T1000 (cell line): ENCODE measurements at regions not wholly inside any gene's neighbourhood (a gene's known extent, or its start where the extent isn't known, plus 50 kb on each side); places are given as distances from the start of the nearest gene placed in this dataset.

ENCODE experiments used
- DNase-seq: peaks from one replicate; lab custom pipeline; 2025; ENCODE audit warnings: mixed read lengths; lab: John Stamatoyannopoulos, UW

DNA sequence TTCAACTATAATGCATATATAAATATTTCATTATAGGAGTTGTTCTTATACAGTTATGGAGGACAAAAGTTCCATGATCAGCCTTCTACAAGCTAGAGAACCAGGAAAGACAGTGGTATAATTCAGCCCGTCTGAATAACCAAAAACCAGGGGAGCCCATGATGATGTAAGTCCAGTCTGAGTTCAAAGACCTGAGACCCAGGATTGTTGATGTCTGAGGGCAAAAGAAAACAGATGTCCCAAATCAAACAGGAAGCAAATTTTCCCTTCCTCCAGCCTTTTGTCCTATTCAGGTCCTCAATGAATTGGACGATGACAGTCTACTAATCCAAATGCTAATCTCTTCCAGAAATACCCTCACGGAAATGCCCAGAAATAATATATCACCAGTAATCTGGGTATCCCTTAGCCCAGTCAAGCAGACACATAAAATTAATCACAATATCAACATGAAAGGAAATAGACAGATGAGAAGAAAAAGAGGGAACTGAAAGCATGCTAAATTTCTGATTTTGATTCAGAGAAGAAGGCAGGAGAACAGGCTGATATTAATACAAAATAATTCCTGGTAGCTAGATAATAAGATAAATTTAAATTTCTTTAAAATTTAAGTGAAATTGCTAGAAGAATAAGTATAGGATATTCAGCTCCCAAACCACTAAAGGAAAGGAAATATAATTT, 255.6 kb upstream of the CTAGE1 start:
- no peak for DNase-seq

DNA sequence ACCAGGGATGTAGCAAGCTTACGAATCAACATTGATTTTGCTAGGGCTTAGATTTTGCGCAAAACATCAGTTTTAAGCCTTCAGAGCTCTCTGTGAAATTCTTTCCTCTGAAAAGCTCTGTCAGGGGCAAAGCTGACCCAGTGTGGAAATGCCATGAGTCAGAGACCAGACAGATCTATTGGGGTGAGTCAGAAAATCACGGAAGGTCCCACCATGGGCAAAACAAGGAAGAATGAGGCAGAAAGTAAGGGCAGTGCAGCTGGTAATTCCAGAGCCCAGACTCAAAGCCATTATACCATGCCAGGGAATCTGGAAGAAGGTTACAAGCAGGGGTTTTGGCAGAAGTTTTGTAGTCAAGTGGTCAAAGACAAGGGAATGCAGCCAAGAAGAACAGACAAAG, 256.6 kb upstream of the CTAGE1 start:
- peak; percentile 35 for DNase-seq

DNA sequence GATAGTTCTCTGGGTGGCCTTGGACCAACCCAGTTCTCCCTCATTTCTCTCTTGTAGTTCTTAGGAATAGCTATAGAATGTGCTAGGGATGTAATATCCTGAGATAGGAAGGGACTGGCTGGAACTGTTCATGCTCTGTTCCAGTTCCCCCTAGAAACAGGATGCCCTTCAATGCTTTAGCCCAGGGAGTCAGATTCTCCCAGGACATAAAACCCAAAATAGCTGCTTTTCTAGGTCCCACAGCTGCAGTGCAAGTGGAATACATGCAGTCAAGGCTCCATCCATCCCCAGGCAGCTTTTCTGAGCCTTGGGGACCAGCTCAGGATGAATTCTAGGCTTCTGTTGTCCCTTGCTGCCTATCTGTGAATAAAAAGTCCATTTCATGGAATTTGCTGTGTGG, 257.3 kb upstream of the CTAGE1 start:
- no peak for DNase-seq

DNA sequence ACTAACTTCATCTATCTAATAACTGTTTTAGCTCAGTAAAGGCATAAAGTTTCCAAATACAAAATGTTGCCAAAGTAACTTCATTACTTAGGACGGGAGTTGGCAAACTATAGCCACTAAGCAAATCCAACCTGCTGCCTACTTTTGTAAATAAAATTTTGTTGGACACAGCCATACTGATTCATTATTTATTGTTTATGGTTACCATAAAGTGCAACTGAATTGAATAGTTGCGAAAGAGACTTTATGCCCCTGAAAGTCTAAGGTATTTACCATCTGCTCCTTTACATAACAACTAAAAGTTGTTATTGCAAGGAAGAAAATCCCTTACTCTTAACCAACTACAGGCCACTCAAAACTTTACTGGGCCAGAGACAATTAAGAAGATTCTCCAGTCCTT, 256.7 kb upstream of the RBBP8 start:
- DNase-seq, result no peak

DNA sequence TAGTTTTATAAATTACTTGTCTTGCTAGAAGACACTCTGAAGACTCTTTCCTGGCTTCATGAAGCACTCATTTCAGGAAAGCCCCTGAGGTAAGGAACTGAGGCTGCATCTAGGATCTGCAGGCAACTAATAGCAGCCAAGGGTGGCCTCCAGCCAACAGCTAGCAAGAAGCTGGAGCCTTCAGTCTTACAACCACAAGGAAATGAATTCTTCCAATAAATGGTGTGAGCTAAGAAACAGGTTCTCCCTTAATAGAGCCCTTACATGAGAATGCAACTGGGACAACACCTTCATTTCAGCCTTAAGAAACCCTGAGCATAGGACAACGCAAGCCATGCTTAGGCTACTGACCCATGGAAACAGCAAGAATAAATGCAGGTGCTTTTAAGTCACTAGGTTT, 254.6 kb upstream of the RBBP8 start:
- DNase-seq, result no peak

DNA sequence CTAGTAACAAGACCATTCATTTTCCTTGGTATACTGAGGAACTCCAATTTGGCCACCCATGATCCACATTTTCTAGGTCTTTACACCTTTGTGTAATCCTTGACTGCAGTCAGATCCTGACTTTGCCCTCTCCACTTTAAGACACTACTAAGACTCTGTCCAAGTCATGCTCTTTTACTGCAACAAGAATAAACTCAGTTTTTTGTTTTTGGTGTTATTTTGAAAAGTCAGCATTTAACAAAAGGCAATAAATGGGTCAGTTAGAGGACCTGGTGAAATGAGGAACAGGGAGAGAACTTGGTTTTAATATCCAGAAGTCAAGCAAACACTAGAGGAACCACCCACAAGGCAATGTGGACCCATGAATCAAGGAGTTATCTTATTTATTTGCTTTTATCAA, 252.2 kb upstream of the RBBP8 start:
- DNase-seq, result no peak

DNA sequence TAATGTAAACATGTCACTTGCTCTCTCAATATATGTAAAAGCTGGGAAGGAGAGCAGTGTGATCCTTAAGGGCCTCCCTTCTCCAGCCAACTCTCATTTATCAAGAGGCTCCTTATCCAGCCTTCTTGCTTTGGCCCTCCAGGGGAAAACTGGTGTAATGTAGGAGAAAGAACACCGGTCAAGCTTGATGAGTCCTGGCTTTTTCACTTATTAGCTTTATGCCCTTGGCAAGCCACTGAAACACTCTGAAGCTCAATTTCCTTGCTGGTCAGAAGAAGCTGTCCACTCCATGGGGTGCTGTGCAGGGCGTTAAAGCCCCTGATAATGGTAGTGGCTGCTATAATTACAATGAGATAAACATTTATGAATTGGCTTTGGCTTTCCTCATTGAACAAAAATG, 251.2 kb upstream of the RBBP8 start:
- DNase-seq, result no peak

DNA sequence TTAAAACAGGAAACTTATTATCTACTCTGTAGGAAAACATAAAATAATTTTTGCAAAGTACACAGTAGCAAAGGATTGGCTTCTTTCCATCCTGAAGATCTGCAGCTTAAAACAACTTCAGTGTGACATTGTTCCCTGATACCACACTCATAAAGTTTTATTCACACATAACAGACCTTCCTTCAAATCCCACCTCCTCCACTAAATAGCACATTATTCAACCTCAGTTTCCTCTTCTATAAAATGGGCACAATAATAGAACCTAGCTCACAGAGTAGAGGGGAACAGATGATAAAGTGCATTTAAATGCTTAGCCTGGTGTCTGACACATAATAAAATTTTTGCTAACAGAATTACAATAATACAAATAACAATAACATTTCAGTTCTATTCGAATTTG, 250.4 kb upstream of the RBBP8 start:
- no peak for DNase-seq

DNA sequence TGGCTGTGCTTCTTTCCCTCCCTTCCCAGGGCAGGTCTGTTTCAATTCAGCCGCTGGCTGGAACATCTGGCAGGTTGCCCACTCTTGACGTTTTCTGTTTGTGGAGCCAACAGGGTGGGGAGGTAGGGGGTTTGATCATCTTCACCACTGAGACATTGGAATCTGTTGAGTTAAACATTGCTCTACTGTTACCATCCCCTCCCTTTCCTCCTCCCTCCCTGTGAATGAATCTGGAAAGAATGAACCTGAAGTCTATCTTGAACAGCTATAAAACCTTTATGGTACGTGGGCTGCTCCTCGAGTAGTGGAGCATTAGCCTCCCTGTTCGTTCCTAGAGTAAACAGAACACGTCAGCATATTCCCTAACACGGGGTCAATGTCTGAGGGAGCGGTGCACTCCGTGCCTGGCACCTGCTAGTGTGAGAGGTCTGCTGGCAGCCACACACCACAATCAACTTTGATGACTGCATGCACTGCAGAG, 249.9 kb upstream of the RBBP8 start:
- DNase-seq, result peak; percentile 62

DNA sequence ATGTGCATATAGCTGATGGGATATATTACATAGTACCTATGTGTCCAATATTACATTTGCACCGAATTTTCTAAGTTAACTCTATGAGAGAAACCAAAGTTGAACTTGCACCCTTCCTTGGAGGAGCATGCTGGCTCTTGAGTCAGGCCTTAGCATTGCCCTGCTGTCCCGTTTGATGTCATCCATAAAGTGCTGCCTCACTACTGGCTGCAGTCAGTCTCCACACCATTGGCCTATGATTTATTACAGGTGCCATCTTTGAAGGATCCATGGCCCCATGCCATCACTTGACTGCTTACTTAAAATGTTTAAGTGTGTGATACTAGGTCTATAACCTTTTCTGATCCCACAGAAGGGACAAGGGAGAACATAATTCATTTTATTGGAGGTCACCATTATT, 249.3 kb upstream of the RBBP8 start:
- no peak for DNase-seq

DNA sequence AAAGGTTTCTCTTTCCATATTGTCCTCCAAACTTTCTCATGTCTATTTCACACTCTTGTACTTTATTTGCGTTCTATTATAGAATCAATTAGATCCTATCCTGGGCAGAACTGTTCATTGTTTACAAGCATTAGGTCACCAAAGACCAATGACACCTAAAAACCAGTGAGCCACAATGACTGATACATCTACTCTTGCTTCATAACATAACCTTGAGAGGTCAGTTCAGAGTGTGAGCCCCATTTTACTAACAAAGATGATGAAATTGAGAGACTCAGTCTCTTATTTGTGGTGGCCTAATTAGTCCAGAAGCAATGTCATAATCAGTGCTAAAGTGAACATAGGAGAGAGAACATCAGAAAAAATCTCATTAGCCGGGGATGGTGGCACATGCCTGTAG, 248.9 kb upstream of the RBBP8 start:
- no peak for DNase-seq

DNA sequence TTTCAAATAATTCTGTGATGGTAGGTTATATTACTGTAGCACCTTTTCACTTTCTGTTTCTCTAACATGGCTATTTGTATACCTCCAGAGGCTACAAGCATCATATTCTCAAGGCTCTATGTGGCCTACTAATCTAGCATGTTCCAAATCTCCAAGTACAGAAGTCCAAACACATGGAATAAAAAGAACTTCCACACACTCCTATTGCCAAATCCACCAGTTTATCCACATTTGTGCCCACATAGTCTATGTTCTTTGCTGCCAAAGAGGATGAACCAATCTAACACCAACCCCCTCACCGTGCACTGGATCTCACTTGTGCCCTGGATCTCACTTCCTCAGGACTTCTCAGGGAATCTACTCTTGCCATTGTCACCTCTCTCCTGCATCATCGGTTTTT, 247.3 kb upstream of the RBBP8 start:
- DNase-seq, result no peak

DNA sequence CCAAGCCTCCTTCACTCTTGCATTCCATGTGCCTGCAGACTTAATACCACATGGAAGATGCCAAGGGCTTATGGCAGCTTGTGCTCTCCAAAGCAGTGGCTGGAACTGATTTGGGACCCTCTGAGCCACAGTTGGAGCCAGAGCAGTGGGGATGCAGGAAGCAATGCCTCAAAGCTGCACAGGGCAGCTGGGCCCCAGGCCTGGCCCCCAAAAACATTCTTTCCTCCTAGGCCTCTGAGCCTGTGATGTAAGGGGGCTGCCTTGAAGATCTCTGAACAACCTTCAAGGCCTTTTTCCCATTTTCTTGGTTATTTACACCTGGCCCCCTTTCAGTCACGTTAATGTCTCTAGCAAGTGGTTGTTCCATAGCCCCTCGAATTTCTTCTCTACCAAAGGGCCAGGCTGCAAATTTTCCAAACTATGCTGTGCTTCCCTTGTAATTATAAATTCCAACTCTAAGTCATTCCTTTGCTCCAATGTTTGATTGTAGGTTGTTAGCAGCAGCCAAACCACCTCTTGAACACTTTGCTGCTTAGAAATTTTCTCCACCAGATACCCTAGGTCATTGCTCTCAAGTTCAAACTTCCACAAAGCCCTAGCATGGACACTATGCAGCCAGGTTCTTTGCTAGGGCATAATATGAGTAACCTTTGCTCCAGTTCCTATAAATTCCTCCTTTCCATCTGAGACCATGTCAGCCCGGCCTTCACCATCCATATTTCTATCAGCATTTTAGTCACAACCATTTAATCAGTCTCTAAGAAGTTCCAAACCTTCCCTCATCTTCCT, 245.0 kb upstream of the RBBP8 start:
- DNase-seq, result no peak

DNA sequence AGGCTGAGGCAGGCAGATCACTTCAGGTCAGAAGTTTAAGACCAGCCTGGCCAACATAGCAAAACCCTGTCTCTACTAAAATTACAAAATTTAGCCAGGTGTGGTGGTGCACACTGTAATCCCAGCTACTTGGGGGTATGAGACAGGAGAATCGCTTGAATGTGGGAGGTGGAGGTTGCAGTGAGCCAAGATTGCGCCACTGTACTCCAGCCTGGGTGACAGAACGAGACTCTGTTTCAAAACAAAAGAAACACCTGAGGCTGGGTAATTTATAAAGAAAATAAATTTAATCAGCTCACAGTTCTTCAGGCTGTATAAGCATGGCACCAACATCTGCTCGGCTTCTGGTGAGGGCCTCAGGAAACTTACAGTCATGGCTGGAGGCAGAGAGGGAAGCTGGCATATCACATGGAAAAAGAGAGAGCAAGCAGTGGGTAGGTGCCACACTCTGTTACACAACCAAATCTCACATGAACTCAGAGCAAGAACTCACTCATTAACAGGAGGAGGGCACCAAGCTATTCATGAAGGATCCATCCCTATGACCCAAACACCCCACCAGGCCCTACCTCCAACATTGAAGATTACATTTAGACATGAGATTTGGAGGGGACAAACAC, 244.1 kb upstream of the RBBP8 start:
- no peak for DNase-seq

DNA sequence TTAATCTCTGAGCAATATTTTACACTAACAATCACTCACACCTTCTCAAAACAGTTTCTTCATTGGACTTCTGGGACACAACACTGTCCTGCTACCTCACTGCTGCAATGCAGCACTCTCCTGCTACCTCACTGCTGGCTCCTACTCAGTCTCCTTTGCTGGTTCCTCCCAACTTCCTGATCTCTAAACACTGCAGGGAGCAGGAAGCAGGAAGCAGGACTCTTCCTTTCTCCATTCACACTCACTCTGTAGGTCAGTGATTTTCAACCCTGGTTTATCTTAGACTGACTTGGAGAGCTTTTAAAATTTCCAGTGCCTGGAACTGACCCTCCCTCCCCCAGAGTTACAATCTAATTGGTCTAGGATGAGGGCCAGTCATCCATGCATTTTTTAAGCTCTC, 243.4 kb upstream of the RBBP8 start:
- no peak for DNase-seq

DNA sequence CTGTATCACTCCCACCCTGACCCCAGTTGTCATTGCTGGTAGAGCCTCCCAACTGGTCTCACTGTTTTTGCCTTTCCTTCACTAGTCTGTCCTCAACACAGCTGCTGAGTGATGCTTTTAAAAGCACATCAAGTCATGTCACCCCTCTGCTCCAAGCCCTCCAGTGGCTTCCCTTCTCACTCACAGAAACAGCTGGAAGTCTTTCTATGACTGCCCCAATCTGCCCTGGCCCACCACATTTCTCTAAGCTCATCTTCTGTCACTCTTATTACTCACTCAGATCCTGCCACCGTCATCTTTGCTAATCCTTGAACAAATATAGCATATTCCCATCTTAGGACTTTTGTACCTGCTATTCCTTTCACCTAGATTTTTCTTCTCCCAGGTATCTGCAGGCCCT, 242.6 kb upstream of the RBBP8 start:
- DNase-seq, result no peak

DNA sequence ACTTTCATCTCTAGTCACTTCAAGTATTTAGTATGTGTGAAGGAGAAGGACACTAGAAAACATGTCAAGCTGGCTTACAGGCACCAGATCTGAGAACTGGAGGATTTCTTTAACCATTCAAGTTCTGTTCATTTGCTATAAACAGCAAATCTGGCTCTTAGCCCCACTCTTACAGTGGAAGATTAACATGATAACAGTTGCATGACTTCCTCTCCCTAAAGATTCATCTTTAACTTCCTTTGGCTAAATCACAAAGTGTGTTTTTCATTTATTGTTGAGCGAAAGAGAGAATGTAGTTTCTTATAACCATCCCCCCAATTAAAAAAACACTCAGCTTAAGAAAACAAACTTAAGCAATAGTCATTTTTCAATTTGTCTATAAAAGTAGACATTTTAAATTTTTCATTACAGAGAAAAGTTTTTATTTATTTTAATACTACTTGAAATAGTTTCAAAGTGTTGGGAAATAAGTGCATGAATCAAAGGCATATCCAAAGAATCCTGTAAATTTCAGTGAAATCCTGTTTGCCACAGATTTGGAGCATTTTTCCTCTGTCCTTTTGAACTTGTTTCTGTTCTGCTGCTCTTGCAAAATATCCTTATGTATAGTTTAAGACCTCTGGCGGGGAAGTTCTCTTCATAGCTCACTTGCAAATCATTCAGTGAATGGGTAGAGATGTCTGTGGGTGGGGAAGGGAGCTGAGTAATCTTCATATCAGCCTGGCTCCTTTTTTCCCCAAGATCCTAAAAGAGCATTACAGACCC, 241.0 kb upstream of the RBBP8 start:
- no peak for DNase-seq

DNA sequence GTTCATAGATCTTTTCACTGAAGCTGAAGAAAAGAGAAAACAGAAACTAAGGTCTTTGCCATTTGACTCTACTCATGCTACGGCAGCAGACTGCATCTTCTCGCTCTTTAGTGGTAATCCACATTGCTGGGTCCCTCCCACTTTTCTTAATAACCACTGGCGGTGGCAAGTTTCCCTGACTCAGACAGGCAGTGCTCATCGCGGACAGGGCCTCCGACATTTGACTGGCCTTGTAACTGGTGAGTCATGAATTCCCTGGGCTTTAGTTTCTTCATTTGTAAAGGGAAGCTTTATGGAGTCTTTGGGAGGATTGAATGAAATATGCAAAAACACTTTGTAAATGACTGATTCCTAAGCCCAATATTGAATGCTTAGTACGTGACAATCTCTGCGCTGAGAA, 238.2 kb upstream of the RBBP8 start:
- DNase-seq, result peak; percentile 74

DNA sequence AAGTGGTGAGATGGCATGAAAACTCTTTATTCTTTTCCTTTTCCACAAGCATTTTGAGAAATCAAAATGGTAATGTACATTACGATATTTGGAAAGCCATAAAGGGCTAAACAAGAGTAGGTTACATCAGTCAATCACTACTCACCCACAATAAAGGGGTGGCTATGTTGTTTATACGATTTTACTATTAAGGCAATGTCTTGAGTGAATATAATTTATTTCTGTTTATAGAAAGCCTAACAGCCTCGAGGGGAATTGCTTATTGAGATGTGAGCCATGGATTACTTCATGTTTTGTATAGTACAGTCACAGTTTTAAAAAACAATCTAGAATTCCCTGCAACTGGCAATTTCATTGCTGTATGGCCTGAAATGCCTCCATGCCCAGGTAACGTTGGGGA, 237.5 kb upstream of the RBBP8 start:
- no peak for DNase-seq

DNA sequence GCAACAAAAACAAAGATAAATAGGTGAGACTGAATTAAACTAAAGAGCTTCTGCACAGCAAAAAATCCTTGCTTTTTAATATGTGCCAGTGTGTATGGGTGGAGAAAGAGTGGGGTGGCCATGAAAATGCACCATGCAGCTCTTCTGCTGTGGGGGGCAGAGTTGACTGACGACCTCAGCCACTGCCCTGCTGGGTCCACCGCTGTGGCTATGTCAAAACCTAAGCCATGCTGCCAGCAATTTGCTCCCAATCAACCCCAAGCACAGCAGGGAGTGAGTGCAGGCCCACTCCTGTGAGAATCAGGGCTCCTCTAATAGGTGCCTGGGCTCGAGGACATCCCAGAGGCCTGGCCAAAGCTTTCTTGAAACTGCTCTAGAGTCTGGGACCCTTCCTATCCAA, 235.6 kb upstream of the RBBP8 start:
- DNase-seq, result no peak

DNA sequence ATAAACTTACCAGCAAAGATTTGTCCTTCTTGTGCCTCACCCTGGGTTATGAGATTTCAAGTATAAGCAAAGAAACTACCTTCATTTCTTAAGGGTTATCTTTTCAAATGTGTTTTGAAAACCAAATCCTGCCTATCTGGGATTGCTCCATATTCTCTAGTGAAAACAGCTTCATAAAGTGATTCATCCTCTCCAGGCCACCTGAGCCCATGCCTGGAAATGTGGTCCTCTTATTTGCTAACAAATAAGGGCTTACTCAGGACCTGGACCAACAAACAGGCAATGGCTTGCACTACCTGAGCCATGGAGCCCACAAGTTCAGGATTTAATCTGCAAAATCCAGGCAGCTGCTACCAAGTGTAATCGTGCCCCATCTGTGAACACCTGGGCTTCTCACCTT, 234.4 kb upstream of the RBBP8 start:
- DNase-seq, result no peak

DNA sequence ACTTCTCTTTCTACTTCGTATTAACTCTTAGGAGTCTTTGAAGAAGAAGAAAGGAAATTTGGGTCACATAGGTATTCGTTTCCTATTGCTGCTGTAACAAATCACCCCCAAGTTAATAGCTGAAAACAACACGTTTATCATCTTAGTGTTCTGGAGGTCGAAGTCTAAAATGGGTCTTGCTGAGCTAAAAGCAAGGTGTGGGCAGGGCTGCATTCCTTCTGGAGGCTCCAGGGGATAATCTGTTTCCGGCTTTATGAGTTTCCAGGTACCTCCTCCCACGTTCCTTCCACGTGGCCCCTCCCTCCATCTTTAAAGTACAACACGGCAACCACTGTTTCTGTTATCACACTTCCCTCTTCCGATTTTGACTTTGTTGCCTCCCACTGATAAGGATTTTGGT, 233.5 kb upstream of the RBBP8 start:
- DNase-seq, result no peak

DNA sequence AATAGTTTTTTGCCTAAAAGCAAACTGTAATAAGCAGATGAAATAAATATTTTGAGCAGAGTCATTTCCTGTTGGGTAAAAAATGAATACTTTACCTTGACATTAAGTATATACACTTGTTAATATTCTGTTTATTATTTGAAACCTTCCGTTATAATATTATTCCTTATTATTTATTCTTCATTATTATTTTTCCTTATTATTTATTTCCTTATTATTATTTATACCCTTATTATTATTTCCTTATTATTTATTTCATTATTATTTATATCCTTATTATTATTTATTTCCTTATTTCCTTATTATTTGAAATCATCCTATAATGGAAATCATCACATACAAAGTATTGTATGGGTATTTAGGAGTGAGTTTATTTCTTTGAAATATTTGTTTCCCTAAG, 232.2 kb upstream of the RBBP8 start:
- DNase-seq, result no peak
